ENCODE measurements at regions not wholly inside any gene's neighbourhood (a gene's known extent, or its start where the extent isn't known, plus 50 kb on each side); places are given as distances from the start of the nearest gene placed in this dataset.

DNA sequence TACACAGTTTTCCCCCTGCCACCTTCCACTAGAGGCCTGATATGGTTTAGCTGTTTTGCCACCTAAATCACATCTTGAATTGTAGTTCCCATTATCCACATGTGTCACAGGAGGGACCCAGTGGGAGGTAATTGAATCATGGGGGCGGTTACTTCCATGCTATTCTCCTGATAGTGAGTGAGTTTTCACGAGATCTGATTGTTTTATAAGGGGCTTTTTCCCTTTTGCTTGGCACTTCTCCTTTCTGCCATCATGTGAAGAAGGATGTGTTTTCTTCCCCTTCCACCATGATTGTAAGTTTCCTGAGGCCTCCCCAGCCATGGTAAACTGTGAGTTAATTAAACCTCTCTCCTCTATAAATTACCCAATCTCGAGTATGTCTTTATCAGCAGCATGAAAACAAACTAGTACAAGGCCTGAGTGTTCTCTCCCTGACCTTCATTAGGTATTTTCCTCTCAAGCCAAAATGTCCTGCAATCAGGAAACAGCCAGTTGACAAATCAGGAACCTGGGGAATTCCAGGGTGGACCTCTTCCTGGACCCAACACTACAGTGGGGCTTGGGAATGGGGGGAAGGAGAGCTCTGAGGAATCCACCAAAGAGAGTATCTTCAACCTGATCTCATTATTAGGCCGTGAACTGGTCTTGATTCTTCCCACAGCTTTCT, 129.9 kb downstream of the TXNL1 start:
- no peak for TF ChIP-seq GATA3 (IDR thresholded peaks at IDR 0.05; ENCODE audit: low read depth, low read length)
- no peak for TF ChIP-seq GATA2 (IDR thresholded peaks at IDR 0.05; ENCODE audit: low read depth, low read length)

DNA sequence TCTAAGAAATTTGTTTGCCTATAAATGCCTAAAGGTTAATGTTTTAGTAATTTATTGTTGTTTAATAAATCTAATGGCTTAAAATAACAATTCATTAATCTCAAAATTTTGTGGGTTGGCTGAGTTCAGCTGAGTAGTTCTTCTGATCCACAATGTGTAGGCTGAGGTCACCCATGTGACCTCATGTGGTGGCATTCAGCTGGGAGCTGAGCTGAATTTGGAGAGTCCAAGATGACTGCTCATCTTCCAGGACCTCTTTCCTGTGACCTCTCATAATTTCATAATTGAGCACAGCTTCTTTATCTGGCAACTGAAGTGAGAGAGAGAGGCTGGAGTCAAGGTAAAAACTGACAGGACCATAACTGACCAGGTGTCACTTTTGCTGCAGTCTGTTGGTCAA, 132.4 kb downstream of the TXNL1 start:
- TF ChIP-seq GATA3 (IDR thresholded peaks at IDR 0.05; ENCODE audit: low read depth, low read length) (no peak), GATA2 (IDR thresholded peaks at IDR 0.05; ENCODE audit: low read depth, low read length) (no peak)

DNA sequence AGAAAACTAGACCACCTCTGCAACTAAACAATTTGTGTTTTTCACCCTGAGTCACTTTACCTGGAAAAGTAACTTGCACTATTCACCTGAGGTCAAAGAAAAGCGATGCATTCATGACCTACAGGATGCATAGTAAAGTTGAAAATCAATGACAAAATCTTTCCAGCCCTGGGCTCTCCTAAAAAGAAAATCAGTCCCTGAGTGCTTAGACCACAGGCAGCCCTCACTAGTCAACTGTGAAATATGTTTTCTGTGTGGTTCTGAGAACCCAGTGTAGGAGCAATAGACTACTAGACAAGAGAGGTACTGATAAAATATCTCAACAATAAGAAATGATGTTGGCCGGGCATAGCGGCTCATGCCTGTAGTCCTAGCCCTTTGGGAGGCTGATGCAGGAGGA, 133.1 kb downstream of the TXNL1 start:
- TF ChIP-seq GATA2 (IDR thresholded peaks at IDR 0.05; ENCODE audit: low read depth, low read length) (no peak), GATA3 (IDR thresholded peaks at IDR 0.05; ENCODE audit: low read depth, low read length) (no peak)

DNA sequence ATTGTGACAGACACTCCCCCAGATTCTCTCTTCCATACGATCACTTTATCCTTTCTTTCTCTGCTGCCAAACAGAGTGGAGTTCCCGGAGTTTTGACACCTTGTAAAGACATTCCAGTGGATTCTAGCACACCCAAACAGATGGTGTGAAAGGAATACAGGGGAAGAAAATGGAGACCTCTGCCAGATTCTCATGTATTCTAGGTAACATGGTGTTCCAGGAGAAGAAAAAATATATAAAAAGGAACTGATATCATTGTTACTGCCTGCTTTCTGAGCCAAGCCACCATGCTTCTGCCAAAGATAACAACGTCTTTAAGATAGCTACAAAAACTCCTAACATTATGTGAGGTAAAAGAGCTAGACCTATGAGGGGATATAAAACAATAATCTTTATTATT, 136.5 kb downstream of the TXNL1 start:
- TF ChIP-seq GATA3 (IDR thresholded peaks at IDR 0.05; ENCODE audit: low read depth, low read length) (no peak), GATA2 (IDR thresholded peaks at IDR 0.05; ENCODE audit: low read depth, low read length) (no peak)

DNA sequence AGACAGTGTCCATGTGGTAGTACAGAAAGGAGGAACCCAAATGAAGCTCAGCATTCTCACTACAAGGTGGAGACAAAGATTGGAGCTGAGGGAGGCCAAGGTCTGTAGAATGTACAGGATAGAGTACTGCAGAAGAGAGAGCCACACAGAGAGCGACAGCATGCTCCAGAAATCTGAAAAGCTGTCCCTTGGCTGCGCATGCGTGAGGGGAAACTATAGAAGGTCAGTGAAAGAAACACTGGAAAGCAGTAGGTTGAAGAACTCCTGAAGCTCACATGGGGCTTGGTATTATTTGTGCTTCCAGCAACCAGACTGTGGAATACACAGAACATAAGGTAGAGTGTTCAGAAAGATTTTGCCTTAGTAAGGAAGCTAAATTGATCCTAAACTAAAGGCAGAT, 142.5 kb downstream of the TXNL1 start:
- TF ChIP-seq GATA3 (IDR thresholded peaks at IDR 0.05; ENCODE audit: low read depth, low read length) (no peak), GATA2 (IDR thresholded peaks at IDR 0.05; ENCODE audit: low read depth, low read length) (no peak)

GRCh38 chr18:56493531-56493930, 144.9 kb downstream of the TXNL1 start:
- TF ChIP-seq GATA3 (IDR thresholded peaks at IDR 0.05; ENCODE audit: low read depth, low read length), result no peak

GRCh38 chr18:56492136-56492535, 146.3 kb downstream of the TXNL1 start:
- TF ChIP-seq GATA3 (IDR thresholded peaks at IDR 0.05; ENCODE audit: low read depth, low read length), result no peak
- no peak for TF ChIP-seq GATA2 (IDR thresholded peaks at IDR 0.05; ENCODE audit: low read depth, low read length)

GRCh38 chr18:56490942-56491341, 147.4 kb downstream of the TXNL1 start:
- TF ChIP-seq GATA3 (IDR thresholded peaks at IDR 0.05; ENCODE audit: low read depth, low read length), result no peak
- TF ChIP-seq GATA2 (IDR thresholded peaks at IDR 0.05; ENCODE audit: low read depth, low read length), result no peak

DNA sequence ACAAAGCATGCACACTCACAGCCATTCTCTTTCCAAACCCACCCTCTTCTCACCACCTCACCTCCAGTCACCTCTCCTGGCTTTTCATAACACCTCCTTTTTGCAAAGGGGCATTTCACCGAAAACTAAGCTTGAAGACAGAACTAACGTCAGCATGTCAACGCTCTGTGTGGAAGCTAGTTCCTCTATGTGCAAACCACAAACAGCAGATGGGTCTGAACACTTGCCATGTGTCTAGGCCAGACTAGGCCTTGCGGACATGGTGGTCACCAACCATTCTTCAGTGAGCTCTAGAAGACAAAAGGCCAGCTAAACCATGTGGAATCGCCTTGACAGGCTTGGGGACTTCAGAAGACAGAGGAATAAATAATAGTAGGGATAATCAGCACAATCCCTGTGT, 148.5 kb downstream of the TXNL1 start:
- TF ChIP-seq GATA3 (IDR thresholded peaks at IDR 0.05; ENCODE audit: low read depth, low read length) (no peak), GATA2 (IDR thresholded peaks at IDR 0.05; ENCODE audit: low read depth, low read length) (no peak)

- TF ChIP-seq GATA2 (IDR thresholded peaks at IDR 0.05; ENCODE audit: low read depth, low read length) (no peak), GATA3 (IDR thresholded peaks at IDR 0.05; ENCODE audit: low read depth, low read length) (no peak)
Observed at GRCh38 chr18:56488739-56489138, 149.7 kb downstream of the TXNL1 start.

DNA sequence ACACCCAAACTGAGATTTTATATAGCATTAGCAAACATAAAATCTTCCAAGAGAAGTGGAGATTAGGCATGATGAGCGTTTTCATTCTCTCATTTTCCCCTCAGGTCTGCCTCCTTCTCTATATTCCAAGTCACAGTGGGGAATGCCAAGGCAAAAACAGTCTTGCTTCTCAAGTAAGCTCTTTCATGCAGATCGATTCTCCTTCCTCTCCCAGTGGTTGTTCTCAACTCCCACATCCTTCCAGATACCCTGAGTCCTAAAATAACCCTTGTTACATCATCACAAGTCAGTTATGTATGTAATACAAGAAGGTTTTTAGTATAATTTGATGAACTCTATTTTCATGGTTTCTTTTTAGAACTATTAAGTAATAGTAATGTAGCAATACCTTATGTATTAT, 150.6 kb downstream of the TXNL1 start:
- no peak for TF ChIP-seq GATA3 (IDR thresholded peaks at IDR 0.05; ENCODE audit: low read depth, low read length)
- no peak for TF ChIP-seq GATA2 (IDR thresholded peaks at IDR 0.05; ENCODE audit: low read depth, low read length)

DNA sequence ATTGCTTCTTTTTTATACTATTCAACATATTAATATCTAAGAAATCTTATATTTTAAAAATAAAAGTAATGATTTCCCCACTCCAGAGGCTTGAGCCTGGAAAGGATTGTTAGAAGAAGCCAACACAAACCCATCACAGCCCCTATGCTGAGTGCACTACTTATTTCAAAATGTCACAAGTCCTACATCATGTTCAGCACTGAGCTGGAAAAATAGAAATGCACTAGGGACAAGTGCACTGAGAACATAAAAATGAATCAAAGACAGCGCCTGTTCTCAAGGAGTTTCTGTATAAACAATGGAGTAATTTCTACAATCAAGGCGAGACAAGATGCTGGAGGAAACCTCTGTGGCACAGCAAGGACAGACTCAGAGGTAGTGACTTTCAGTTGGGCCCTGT, 155.0 kb downstream of the TXNL1 start:
- no peak for TF ChIP-seq GATA3 (IDR thresholded peaks at IDR 0.05; ENCODE audit: low read depth, low read length)
- TF ChIP-seq GATA2 (IDR thresholded peaks at IDR 0.05; ENCODE audit: low read depth, low read length), result no peak

DNA sequence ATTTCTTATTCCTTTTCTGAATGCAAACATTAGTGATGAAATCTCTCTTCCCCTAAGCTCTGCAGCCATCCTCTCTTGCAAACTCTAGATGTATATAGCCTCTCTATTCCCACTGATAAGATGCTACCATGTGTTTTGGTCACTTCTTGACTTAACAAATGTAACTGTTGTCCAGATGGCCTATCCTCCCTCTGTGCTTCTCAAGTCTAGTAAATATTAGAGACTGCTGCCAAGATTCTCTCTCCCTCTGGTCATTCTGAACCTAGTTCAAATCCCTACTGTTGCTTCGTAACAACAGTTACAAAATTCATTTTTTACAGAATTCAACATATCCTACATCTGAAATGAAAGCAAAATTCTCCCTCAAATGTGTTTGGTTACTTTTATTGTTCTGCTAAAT, 156.6 kb downstream of the TXNL1 start:
- TF ChIP-seq GATA2 (IDR thresholded peaks at IDR 0.05; ENCODE audit: low read depth, low read length) (no peak), GATA3 (IDR thresholded peaks at IDR 0.05; ENCODE audit: low read depth, low read length) (no peak)

DNA sequence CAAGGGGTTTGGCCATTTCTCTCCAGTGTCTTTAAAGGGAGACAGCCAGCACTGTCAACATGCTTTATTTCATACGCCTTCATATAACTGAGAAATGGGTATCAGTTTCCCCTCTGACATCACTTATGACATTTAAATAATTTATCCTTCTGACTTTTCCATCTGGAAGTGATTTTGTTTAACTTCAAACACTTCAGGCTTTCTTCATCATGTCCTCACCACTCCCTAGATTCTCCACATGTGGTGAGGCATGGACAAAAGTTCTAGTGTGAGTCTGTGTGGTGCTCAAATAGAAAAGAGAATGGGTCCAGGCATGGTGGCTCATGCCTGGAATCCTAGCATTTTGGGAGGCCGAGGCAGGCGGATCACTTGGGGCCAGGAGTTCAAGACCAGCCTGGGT, 158.6 kb downstream of the TXNL1 start:
- no peak for TF ChIP-seq GATA2 (IDR thresholded peaks at IDR 0.05; ENCODE audit: low read depth, low read length)
- no peak for TF ChIP-seq GATA3 (IDR thresholded peaks at IDR 0.05; ENCODE audit: low read depth, low read length)

- TF ChIP-seq GATA3 (IDR thresholded peaks at IDR 0.05; ENCODE audit: low read depth, low read length), result no peak
- TF ChIP-seq GATA2 (IDR thresholded peaks at IDR 0.05; ENCODE audit: low read depth, low read length), result no peak
Observed at GRCh38 chr18:56475250-56475649, 163.1 kb downstream of the TXNL1 start.

All from SH-SY5Y (cell line).